ENCODE measurements at regions not wholly inside any gene's neighbourhood (a gene's known extent, or its start where the extent isn't known, plus 50 kb on each side); places are given as distances from the start of the nearest gene placed in this dataset.

- ChIA-PET POLR2A (no interaction called here), CTCF (no interaction called here)
- peaks cover 8% of the 10 kb centered on the region for H3K9me3 Mint-ChIP-seq
Observed at GRCh38 chr7:41039981-41040380, 662.9 kb downstream of the INHBA start.

GRCh38 chr7:41039386-41039953 is 663.4 kb downstream of the INHBA start:
- Mint-ChIP-seq H3K4me1 (ENCODE audit: low read depth) (no peaks in the 10 kb centered on the region), H3K27ac (no peak overlapping the region), H3K27me3 (no peaks in the 10 kb centered on the region), H3K36me3 (ENCODE audit: low read depth) (no peaks in the 10 kb centered on the region), H3K4me3 (no peak overlapping the region), H3K9me3 (peaks cover 5% of the 10 kb centered on the region)
- H3K27me3 ChIP-seq (ENCODE audit: control insufficient read depth in 1 of 2, insufficient read depth in 2 of 2, low read length in 2 of 2) = no peaks in the 10 kb centered on the region
- no peaks in the 10 kb centered on the region for H3K4me1 ChIP-seq (ENCODE audit: insufficient read depth, low read length)
- no peak overlapping the region for H3K27ac ChIP-seq (ENCODE audit: low read depth in 1 of 2, low read length in 2 of 2)
- no peak for TF ChIP-seq CTCF (IDR thresholded peaks at IDR 0.05)
- H3K4me3 ChIP-seq (ENCODE audit: low read length) = no peak overlapping the region
- DNase-seq (no peak), ATAC-seq (ENCODE audit: poor library complexity) (no peak)
- ChIA-PET POLR2A (no interaction called here), CTCF (no interaction called here)
- peaks cover 0 to 15% of the 10 kb centered on the region in 2 experiments for H3K9me3 ChIP-seq (ENCODE audit: control insufficient read depth in 1 of 2, insufficient read depth in 1 of 2, low read length in 2 of 2)
- no peaks in the 10 kb centered on the region for H3K36me3 ChIP-seq (ENCODE audit: insufficient read depth, low read length)
- intact Hi-C loops (cut with DNase I, micrococcal nuclease) = no loop called here

More at GRCh38 chr7:41039981-41040380, 662.9 kb downstream of the INHBA start:
- Mint-ChIP-seq H3K27ac (no peak overlapping the region), H3K4me3 (no peak overlapping the region), H3K36me3 (ENCODE audit: low read depth) (no peaks in the 10 kb centered on the region), H3K4me1 (ENCODE audit: low read depth) (no peaks in the 10 kb centered on the region), H3K27me3 (no peaks in the 10 kb centered on the region)
- no peak for TF ChIP-seq CTCF (IDR thresholded peaks at IDR 0.05)
- Histone ChIP-seq H3K36me3 (ENCODE audit: insufficient read depth, low read length) (no peaks in the 10 kb centered on the region), H3K9me3 (ENCODE audit: control insufficient read depth in 1 of 2, insufficient read depth in 1 of 2, low read length in 2 of 2) (peaks cover 0 to 15% of the 10 kb centered on the region in 2 experiments), H3K4me3 (ENCODE audit: low read length) (no peak overlapping the region), H3K27me3 (ENCODE audit: control insufficient read depth in 1 of 2, insufficient read depth in 2 of 2, low read length in 2 of 2) (no peaks in the 10 kb centered on the region), H3K27ac (ENCODE audit: low read depth in 1 of 2, low read length in 2 of 2) (no peak overlapping the region), H3K4me1 (ENCODE audit: insufficient read depth, low read length) (no peaks in the 10 kb centered on the region)
- ATAC-seq (ENCODE audit: poor library complexity) (no peak), DNase-seq (no peak)
- intact Hi-C loops (cut with DNase I, micrococcal nuclease) = no loop called here

- POLR2A ChIA-PET = no interaction called here
- H3K27me3 Mint-ChIP-seq = no peaks in the 10 kb centered on the region
- peaks cover 3% of the 10 kb centered on the region for H3K9me3 Mint-ChIP-seq
- ATAC-seq (ENCODE audit: poor library complexity) (no peak), DNase-seq (no peak)
- no peak overlapping the region for H3K4me3 Mint-ChIP-seq
- intact Hi-C loops (cut with DNase I, micrococcal nuclease) = no loop called here
- Histone ChIP-seq H3K27ac (ENCODE audit: low read depth in 1 of 2, low read length in 2 of 2) (no peak overlapping the region), H3K4me1 (ENCODE audit: insufficient read depth, low read length) (no peaks in the 10 kb centered on the region), H3K4me3 (ENCODE audit: low read length) (no peak overlapping the region), H3K27me3 (ENCODE audit: control insufficient read depth in 1 of 2, insufficient read depth in 2 of 2, low read length in 2 of 2) (no peaks in the 10 kb centered on the region), H3K36me3 (ENCODE audit: insufficient read depth, low read length) (no peaks in the 10 kb centered on the region), H3K9me3 (ENCODE audit: control insufficient read depth in 1 of 2, insufficient read depth in 1 of 2, low read length in 2 of 2) (peaks cover 0 to 16% of the 10 kb centered on the region in 2 experiments)
- H3K27ac Mint-ChIP-seq = no peak overlapping the region
- no peaks in the 10 kb centered on the region for H3K4me1 Mint-ChIP-seq (ENCODE audit: low read depth)
- TF ChIP-seq CTCF (IDR thresholded peaks at IDR 0.05) = no peak
- CTCF ChIA-PET = no interaction called here
- H3K36me3 Mint-ChIP-seq (ENCODE audit: low read depth) = no peaks in the 10 kb centered on the region
Observed at GRCh38 chr7:41038211-41038610, 664.7 kb downstream of the INHBA start.
